ENCODE measurements at regions not wholly inside any gene's neighbourhood (a gene's known extent, or its start where the extent isn't known, plus 50 kb on each side); places are given as distances from the start of the nearest gene placed in this dataset.
A peak's percentile ranks its signal among the peaks of the same experiment; 100 is the strongest.

- DNase-seq: no peak
Measured at GRCh38 chr3:132892956-132893355, 145.2 kb upstream of the TMEM108 start.

GRCh38 chr3:132881756-132882409 lies 156.3 kb upstream of the TMEM108 start:
- no peak for DNase-seq

DNA sequence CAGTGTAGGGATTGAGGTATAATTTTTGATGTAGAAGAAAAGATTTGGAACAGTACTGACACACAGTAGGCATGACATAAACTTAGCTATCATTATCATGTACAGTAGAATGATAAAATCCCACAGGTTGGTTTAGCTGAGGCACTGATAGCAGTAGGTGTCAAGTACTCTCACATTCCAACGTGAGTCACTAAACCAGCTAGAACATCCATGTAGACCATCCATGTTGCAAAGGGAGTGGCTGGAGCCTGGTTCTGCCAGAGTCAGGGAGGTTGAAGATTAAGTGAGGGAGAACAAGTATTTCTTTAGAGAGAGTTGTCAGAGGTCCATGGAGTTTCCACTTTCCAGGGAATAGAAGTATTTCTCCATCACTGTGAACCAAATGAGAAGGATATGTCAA lies 157.2 kb upstream of the TMEM108 start:
- DNase-seq: no peak

- DNase-seq: peak; percentile 40
Measured at GRCh38 chr3:132879656-132880055, 157.4 kb upstream of the NPHP3 start.

DNA sequence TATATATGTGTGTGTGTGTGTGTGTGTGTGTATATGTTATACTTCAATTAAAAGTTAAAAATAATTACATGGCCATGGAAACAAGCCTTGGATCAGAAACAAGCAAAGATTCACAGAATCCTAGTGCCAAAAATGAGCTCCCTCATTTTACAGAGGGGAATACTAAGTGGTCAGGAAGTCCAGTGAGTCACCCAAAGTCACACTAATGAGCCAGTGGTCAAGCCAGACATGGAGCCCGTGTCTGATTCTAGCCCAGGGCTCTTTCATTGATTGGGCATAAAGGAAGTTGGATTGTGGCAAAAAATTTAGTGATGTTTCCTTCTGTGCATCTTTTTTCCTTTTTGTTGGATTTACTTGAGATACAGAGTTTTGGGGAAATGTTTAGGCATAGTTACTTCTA lies 152.5 kb upstream of the NPHP3 start:
- no peak for DNase-seq

- DNase-seq: no peak
Measured at GRCh38 chr3:132872711-132873110, 150.5 kb upstream of the NPHP3 start.

DNA sequence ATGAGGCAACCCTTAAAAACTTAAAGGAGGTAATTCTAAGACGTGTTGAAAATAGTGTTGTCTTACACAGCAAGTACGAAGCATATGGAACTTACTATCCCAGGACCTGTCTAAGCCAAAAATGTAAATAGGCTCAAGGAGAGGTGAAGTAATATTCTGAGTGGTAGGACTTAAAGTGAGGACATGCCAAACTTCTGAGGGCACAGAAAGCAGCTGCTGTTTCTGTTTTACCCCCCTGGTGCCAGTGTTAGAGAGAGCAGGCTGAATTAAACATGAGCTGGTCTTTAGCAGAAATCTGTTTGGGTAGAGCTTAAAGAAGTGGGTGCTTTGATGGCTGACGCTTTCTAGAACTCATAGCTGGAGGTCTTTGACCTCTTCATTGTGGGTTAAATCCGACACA lies 149.7 kb upstream of the NPHP3 start:
- no peak for DNase-seq

DNA sequence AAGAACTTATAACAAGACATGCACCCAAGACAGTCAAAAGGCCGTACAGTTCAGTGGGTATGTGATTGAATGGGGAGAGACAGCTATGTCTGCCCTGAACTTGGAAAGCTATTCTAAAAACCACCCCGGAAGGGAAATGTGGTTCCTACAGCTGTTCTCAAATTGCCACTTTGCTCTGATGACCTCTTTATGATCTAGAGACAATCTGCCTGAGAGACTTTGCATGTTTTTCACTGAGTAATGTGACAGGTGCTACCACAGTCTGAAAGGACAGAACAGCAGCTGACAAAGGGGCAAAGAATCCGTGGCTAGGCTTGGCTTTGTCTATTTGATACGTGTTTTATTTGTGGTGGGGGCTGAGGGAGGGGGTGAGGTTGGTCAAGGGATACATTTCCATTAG lies 148.3 kb upstream of the NPHP3 start:
- peak; percentile 86 for DNase-seq

DNA sequence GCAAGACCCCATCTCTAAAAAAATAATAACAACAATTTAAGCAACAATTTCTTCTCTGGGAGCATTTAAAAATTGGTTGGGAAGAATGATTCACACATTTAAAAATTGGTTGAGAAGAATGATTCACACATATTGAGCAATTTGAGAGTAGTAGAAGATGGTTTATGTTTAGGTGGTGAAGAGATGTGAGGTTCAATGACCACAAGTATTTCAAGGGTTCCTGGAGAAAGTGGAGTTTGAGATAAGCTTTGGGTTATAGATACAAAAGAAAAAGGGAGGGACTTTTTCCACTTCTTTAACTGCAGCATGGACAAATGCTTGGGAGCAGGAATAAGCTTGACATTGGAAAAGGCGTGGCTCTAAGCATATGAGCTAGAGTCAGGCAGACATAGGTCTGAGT lies 145.7 kb upstream of the NPHP3 start:
- no peak for DNase-seq

GRCh38 chr3:132867526-132867925 lies 145.3 kb upstream of the NPHP3 start:
- DNase-seq: no peak

DNA sequence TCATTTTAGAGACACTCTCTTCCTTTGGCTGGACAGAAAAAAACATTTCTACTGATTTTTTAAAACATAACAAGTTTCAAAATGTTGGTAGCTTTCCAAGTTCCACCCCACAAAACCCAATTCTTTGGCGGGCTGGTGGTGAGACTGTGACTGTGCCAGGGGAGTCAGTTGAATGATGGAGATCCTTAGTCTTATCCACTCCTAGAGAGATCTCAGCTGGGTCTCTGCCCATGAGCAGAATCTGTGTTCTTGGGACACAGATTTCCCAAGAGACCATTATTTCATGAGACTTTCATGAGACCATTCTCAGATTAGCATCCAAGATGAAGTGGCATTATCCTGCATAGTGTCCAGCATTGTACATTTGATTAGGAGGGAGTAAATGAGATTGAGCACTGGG lies 135.1 kb upstream of the NPHP3 start:
- no peak for DNase-seq

GRCh38 chr3:132854856-132855535 lies 132.8 kb upstream of the NPHP3 start:
- DNase-seq: no peak

- DNase-seq: no peak
Measured at GRCh38 chr3:132847849-132848625, 125.8 kb upstream of the NPHP3 start.

DNA sequence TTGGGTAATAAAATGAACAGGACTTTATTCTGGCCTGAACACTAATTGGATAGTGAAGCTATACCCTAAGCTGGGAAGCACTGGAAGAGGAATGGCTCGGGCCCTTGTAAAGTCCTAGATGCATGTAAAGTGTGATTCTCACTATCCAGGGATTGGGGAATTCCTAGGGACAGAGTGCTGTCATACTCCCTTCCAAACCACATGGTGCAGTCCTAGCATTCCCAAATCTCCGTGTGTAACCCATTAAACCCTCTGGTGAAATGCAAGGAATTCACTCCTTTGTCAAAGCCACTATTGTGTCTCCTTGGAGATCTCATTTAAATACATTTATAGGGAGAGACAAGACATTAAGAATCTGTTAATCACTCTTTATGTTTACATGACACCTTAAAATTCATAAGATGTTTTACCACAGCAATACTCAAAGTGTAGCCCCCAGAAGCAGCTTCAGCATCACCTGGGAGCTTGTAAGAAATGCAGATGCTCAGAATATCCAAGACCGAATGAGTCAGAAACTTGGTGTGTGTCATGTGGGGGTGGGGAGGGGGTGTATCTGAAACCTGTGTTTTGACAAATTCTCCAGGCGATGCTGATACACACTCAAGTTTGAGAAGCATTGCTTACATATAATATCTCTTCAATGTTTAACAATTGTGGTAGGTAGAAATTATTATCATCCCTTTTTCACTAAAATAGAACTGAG lies 121.8 kb upstream of the NPHP3 start:
- no peak for DNase-seq

DNA sequence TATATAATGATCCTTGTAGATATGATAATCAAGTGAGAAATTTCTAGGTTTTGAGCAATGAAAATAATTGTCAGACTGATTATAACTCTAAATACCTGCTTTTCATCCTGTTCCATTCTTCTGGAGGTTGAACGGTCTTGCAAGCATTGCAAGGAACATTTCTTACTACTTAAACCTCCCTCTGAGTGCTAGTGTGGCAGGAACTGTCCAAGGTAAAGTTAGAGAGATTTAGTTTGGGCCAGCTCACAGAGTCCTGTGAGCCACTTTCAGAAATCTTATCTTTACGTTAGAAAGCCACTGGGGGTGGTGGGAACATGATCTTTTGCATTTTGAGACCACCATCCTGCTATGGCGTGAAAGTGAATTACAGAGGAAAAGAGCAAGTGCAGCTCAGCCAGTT lies 121.1 kb upstream of the NPHP3 start:
- no peak for DNase-seq

DNA sequence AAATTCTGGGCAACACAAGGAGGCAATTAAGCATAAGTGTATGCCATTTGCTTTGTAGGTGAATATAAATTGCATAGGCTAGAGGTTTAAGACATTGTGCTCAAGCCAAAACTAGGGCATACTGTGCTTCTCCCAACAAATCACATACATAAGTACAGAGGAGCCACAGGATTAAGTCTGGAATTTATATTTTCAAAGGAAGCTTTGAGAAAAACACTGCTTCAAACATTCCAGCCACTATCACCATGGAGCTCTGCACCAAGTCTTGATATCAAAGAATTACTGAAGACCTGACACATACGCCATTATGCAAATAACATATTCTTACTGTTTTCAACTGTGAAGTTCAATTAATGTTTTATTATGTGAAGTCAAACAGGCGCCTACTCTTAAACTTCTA lies 119.4 kb upstream of the NPHP3 start:
- no peak for DNase-seq

DNA sequence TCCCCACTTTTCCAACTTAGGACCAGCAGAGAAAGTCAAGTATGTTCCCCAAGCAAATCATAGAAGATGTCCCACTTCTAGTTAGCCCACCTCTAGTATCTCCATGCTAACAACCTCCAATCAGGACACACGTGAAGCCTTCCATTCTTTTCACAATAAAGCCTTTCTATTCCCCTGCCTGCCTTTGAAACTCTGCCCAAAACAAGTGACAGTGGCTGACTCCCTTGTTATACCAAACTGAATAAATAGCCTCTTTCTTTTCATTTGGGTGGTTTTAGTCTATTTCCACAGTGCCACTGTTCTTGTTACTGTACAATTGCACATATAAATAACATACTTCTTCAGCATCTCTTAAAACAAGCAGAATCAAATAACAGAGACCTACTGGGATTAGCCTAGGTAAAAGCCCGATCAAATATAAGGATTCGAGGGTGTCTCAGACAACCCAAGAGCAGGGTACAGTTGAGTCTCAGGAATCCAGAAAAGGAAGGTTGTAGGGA lies 118.0 kb upstream of the NPHP3 start:
- no peak for DNase-seq

- no peak for DNase-seq
Measured at GRCh38 chr3:132838477-132838876, 116.3 kb upstream of the NPHP3 start.

DNA sequence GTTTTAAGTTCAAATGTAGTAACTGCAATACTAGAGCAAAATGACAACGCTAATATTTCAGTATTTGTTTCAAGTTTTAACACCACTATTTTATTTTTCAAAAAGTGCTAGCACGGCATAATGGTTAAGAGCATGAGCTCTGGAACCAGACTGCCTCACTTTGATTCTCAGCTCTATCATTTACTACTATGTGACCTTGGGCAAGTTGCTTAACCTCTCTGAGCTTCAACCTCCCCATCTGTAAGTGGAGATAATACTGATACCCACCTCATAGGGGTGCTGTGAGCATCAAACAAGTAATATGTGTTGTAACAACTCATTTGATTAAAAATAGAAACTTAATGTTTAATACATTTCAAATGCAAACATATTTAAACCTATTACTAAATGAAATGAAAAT lies 115.4 kb upstream of the NPHP3 start:
- DNase-seq: no peak

GRCh38 chr3:132834356-132834755 lies 112.1 kb upstream of the NPHP3 start:
- no peak for DNase-seq

DNA sequence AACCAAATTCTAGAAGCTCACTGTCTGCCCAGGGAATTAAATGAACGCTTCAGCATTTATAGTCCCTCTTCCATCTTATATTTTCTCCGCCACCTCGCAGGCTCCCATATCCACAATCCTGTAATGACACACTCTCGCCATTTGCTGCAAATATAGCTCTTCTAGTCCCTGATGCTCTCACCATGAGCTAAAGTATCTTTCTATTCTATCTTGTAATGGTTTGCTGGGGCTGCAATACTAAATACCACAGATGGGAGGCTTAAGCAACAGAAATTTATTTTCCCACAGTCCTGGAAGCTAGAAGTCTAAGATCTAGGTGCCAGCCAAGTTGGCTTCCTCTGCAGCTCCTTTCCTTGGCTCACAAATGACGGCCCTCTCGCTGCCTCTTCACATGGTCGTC lies 106.9 kb upstream of the NPHP3 start:
- no peak for DNase-seq

- DNase-seq: no peak
Measured at GRCh38 chr3:132822837-132823236, 100.6 kb upstream of the NPHP3 start.

DNA sequence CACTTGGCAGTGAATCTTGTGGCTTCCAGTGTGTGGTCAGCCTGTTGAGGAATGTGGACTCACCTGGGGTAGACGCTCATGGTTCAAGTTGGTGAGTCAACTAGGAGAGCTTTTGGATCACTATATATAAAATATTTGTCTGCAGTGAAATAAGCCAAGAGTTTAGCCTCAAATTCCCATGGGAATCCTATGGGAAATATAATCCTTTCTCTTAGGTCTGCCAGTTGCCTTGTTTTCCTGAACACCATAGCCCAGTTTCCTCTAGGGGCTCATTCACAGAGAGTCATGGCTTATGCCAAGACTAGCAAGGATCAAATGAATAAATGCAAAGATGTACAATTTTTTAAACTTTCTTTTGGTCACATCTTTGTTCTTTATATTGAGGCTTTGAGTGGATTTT lies 100.1 kb upstream of the NPHP3 start:
- no peak for DNase-seq

Measured in NCI-H526 treated with DMSO at 0.1 percent for 48 hours (cell line).